CD14-positive monocyte (primary cell): ENCODE measurements at regions not wholly inside any gene's neighbourhood (a gene's known extent, or its start where the extent isn't known, plus 50 kb on each side); places are given as distances from the start of the nearest gene placed in this dataset.

Source experiments
- DNase-seq, 3 donors: peaks; one replicate each; pipeline ENCODE4 v3.0.0-alpha.2; 2011 to 2022
- H2AFZ ChIP-seq: 2 replicates; pipeline ENCODE4 v1.6.0; 2012; ENCODE audit warnings: mild to moderate bottlenecking, low read depth, low read length, inconsistent platforms; ENCODE audit not compliant: insufficient read depth, poor library complexity, severe bottlenecking
- H3K27ac ChIP-seq, 2 donors: 1 replicate in 1 of 2; 2 replicates in 1 of 2; pipeline ENCODE4 v1.5.1; 2012 to 2013; ENCODE audit warnings: low read length in 2 of 2, control low read depth in 1 of 2, inconsistent platforms in 1 of 2, low read depth in 1 of 2, mild to moderate bottlenecking in 1 of 2
- H3K27me3 ChIP-seq, 2 donors: one replicate each; pipeline versions ENCODE4 v1.6.0 to v1.6.1; 2011 to 2013; ENCODE audit warnings: low read length in 2 of 2; ENCODE audit not compliant: control insufficient read depth in 2 of 2, insufficient read depth in 2 of 2
- H3K36me3 ChIP-seq, 2 donors: replicated peaks in 1 of 2; 1 replicate in 1 of 2; 2 replicates in 1 of 2; pipeline versions ENCODE4 v1.5.1 to v1.6.1; 2012 to 2013; ENCODE audit warnings: low read length in 2 of 2, control low read depth in 1 of 2, inconsistent platforms in 1 of 2, mild to moderate bottlenecking in 1 of 2; ENCODE audit not compliant: insufficient read depth in 2 of 2, control insufficient read depth in 1 of 2
- H3K4me1 ChIP-seq, 2 donors: 1 replicate in 1 of 2; 2 replicates in 1 of 2; pipeline versions ENCODE4 v1.5.1 to v1.6.1; 2012 to 2013; ENCODE audit warnings: low read length in 2 of 2, control low read depth in 1 of 2, inconsistent platforms in 1 of 2, mild to moderate bottlenecking in 1 of 2, moderate library complexity in 1 of 2; ENCODE audit not compliant: insufficient read depth in 2 of 2, control insufficient read depth in 1 of 2
- H3K4me2 ChIP-seq: replicated peaks from 2 replicates; pipeline ENCODE3; 2012; ENCODE audit warnings: low read length, moderate library complexity, mild to moderate bottlenecking; ENCODE audit not compliant: poor library complexity, severe bottlenecking; ENCODE audit errors: extremely low read depth
- H3K4me3 ChIP-seq, 3 experiments: fragments of 200-600 bp in 1 of 3; sonication (generic) in 1 of 3; replicated peaks in 1 of 3; 1 replicate in 2 of 3; 2 replicates in 1 of 3; pipeline ENCODE4 v1.5.1; 2011 to 2013; ENCODE audit warnings: low read length in 3 of 3, mild to moderate bottlenecking in 3 of 3, control low read depth in 2 of 3, low read depth in 2 of 3, inconsistent platforms in 1 of 3, moderate library complexity in 1 of 3
- H3K79me2 ChIP-seq: 2 replicates; pipeline ENCODE4 v1.6.0; 2012; ENCODE audit warnings: mild to moderate bottlenecking, control low read depth, inconsistent platforms, low read length, moderate library complexity; ENCODE audit not compliant: insufficient read depth
- H3K9ac ChIP-seq: 2 replicates; pipeline ENCODE4 v1.6.0; 2017; ENCODE audit warnings: low read length, mild to moderate bottlenecking; ENCODE audit not compliant: insufficient read depth, poor library complexity, severe bottlenecking
- H3K9me3 ChIP-seq, 2 donors: replicated peaks in 1 of 2; 1 replicate in 1 of 2; 2 replicates in 1 of 2; pipeline versions ENCODE4 v1.5.1 to v1.6.1; 2012 to 2013; ENCODE audit warnings: low read length in 2 of 2, control low read depth in 1 of 2; ENCODE audit not compliant: control insufficient read depth in 1 of 2, insufficient read depth in 1 of 2
- H4K20me1 ChIP-seq: 2 replicates; pipeline ENCODE4 v1.6.0; 2012; ENCODE audit warnings: mild to moderate bottlenecking, low read length, control low read depth, moderate library complexity; ENCODE audit not compliant: insufficient read depth
- H3K27ac Mint-ChIP-seq, 7 donors: one replicate each; pipeline ENCODE4 v1.8.0; 2020; ENCODE audit warnings: mild to moderate bottlenecking in 7 of 7, mixed read lengths in 7 of 7, moderate library complexity in 6 of 7, inconsistent platforms in 2 of 7
- H3K27me3 Mint-ChIP-seq, 3 donors: one replicate each; pipeline ENCODE4 v1.8.0; 2021 to 2022; ENCODE audit warnings: low read depth in 3 of 3, mild to moderate bottlenecking in 3 of 3, mixed read lengths in 3 of 3, moderate library complexity in 3 of 3, inconsistent platforms in 1 of 3
- H3K36me3 Mint-ChIP-seq, 2 donors: one replicate each; pipeline ENCODE4 v1.8.0; 2020; ENCODE audit warnings: mixed read lengths in 2 of 2, inconsistent platforms in 1 of 2, mild to moderate bottlenecking in 1 of 2
- H3K4me1 Mint-ChIP-seq: one replicate; pipeline ENCODE4 v1.8.0; 2020; ENCODE audit warnings: mild to moderate bottlenecking, mixed read lengths
- H3K4me3 Mint-ChIP-seq, 2 donors: one replicate each; pipeline ENCODE4 v1.8.0; 2020; ENCODE audit warnings: mild to moderate bottlenecking in 2 of 2, mixed read lengths in 2 of 2, moderate library complexity in 1 of 2
- H3K9me3 Mint-ChIP-seq, 7 donors: one replicate each; pipeline ENCODE4 v1.8.0; 2020 to 2022; ENCODE audit warnings: mixed read lengths in 7 of 7, mild to moderate bottlenecking in 6 of 7, moderate library complexity in 6 of 7, inconsistent platforms in 2 of 7
- WGBS: methylation state at CpG from one replicate; pipeline ENCODE4 v1.1.5; 2013; ENCODE audit warnings: missing lambda C conversion rate; ENCODE audit not compliant: insufficient coverage; 5-methylcytosine and 5-hydroxymethylcytosine counted together
- intact Hi-C, 2 donors: fragments of 100-400 bp; cut with micrococcal nuclease; formaldehyde crosslinking; loops; one replicate each; pipeline versions ENCODE4 v1.15.0 to v1.15.1; 2023
- TF ChIP-seq, protein P1 (sequence below): fragments of 200-600 bp; IDR thresholded peaks from one replicate; pipeline ENCODE4 v1.8.0; 2022; ENCODE audit warnings: antibody characterized with exemption, mild to moderate bottlenecking

DNA sequence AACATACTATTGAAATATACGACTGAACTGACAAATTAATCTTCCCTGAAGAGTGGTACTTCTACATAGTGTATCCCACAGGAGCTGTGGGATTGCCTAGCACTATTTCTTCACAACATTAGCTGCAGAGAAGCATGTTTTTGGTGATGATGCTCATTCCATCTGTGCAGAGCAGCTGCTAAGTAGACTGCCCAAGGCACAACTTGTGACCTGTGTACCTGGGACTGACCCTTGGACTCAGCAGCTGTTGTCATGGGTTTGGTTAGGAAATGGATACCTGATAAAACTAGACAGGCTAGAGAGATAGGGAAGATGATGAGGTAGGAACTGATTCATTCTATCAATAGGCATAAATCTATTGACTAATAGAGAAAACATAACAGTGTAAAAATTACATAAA lies 1204.0 kb downstream of the DSC3 start:
- H3K4me3 ChIP-seq: no peak overlapping the region
- no peaks in the 10 kb centered on the region for H3K36me3 Mint-ChIP-seq
- no peaks in the 10 kb centered on the region for H4K20me1 ChIP-seq
- peaks cover 0 to 2% (median 0%) of the 10 kb centered on the region in 7 donors for H3K9me3 Mint-ChIP-seq
- H3K4me2 ChIP-seq: no peak overlapping the region
- DNase-seq: no peak
- intact Hi-C loops: no loop called here
- no peaks in the 10 kb centered on the region for H3K27me3 Mint-ChIP-seq
- H3K4me1 Mint-ChIP-seq: no peaks in the 10 kb centered on the region
- no peaks in the 10 kb centered on the region for H3K36me3 ChIP-seq
- H2AFZ ChIP-seq: no peak overlapping the region
- H3K4me1 ChIP-seq: no peaks in the 10 kb centered on the region
- no peaks in the 10 kb centered on the region for H3K27me3 ChIP-seq
- H3K79me2 ChIP-seq: no peaks in the 10 kb centered on the region
- H3K9ac ChIP-seq: no peak overlapping the region
- H3K9me3 ChIP-seq: peaks cover 4 to 5% of the 10 kb centered on the region in 2 donors
- no peak overlapping the region for H3K27ac ChIP-seq
- no peak overlapping the region for H3K27ac Mint-ChIP-seq
- H3K4me3 Mint-ChIP-seq: no peak overlapping the region
- TF ChIP-seq, protein P1, sequence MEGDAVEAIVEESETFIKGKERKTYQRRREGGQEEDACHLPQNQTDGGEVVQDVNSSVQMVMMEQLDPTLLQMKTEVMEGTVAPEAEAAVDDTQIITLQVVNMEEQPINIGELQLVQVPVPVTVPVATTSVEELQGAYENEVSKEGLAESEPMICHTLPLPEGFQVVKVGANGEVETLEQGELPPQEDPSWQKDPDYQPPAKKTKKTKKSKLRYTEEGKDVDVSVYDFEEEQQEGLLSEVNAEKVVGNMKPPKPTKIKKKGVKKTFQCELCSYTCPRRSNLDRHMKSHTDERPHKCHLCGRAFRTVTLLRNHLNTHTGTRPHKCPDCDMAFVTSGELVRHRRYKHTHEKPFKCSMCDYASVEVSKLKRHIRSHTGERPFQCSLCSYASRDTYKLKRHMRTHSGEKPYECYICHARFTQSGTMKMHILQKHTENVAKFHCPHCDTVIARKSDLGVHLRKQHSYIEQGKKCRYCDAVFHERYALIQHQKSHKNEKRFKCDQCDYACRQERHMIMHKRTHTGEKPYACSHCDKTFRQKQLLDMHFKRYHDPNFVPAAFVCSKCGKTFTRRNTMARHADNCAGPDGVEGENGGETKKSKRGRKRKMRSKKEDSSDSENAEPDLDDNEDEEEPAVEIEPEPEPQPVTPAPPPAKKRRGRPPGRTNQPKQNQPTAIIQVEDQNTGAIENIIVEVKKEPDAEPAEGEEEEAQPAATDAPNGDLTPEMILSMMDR: no peak
- WGBS: no CpG with 5 or more reads among the region's 1 CpG

DNA sequence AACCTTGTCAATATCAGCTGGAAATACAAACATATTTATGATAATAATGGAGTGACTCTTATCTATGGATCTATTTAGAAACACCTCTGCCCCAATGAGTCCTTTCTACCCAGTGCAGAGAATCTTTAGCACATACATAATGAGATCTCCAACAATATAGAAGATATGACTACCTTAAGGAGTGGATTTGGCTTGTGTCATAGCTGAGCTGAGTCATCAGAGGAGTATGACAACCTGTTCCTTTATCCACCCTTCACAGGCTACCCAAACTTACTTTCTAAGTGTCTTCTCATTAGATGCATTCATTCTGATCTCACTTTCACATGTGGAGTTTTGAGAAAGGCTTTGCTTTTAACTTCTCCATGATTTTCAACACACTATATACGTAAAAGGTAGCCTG lies 1218.9 kb downstream of the DSC3 start:
- H4K20me1 ChIP-seq: no peaks in the 10 kb centered on the region
- no peaks in the 10 kb centered on the region for H3K9me3 ChIP-seq
- no peaks in the 10 kb centered on the region for H3K27me3 ChIP-seq
- no peak overlapping the region for H3K27ac ChIP-seq
- TF ChIP-seq, protein P1: no peak
- no peak overlapping the region for H3K4me2 ChIP-seq
- Mint-ChIP-seq H3K27ac (no peak overlapping the region), H3K4me1 (no peaks in the 10 kb centered on the region), H3K9me3 (peaks cover 0 to 3% (median 0%) of the 10 kb centered on the region in 7 donors), H3K27me3 (no peaks in the 10 kb centered on the region), H3K36me3 (no peaks in the 10 kb centered on the region), H3K4me3 (no peak overlapping the region)
- no peak for DNase-seq
- no peak overlapping the region for H2AFZ ChIP-seq
- WGBS: no CpG with 5 or more reads among the region's 1 CpG
- intact Hi-C loops: no loop called here
- H3K4me1 ChIP-seq: no peaks in the 10 kb centered on the region
- no peak overlapping the region for H3K9ac ChIP-seq
- no peaks in the 10 kb centered on the region for H3K36me3 ChIP-seq
- no peaks in the 10 kb centered on the region for H3K79me2 ChIP-seq
- H3K4me3 ChIP-seq: no peak overlapping the region
